HFF-Myc (cell line): ENCODE measurements at regions not wholly inside any gene's neighbourhood (a gene's known extent, or its start where the extent isn't known, plus 50 kb on each side); places are given as distances from the start of the nearest gene placed in this dataset.

ENCODE experiments used
- DNase-seq: peaks from one replicate; pipeline ENCODE4 v3.0.0-alpha.2; 2011; ENCODE audit warnings: low read depth; ENCODE audit errors: extremely low read depth
- H3K4me3 ChIP-seq: replicated peaks from 2 replicates; pipeline ENCODE4 v1.5.1; 2011; ENCODE audit warnings: low read depth, mild to moderate bottlenecking, control low read depth, low read length
- CTCF ChIP-seq: IDR thresholded peaks from 2 replicates; pipeline ENCODE4 v1.5.1; 2012; ENCODE audit warnings: mild to moderate bottlenecking, low read depth, low read length, control low read depth; ENCODE audit errors: missing control alignments

GRCh38 chr4:151459375-151459774 is 50.4 kb downstream of the FHIP1A start:
- DNase-seq = no peak
- H3K4me3 ChIP-seq = no peak overlapping the region
- no peak for TF ChIP-seq CTCF

- H3K4me3 ChIP-seq = no peak overlapping the region
- no peak for DNase-seq
- no peak for TF ChIP-seq CTCF
Observed at GRCh38 chr4:151460434-151460833, 51.5 kb downstream of the FHIP1A start.

- no peak for DNase-seq
- no peak for TF ChIP-seq CTCF
- H3K4me3 ChIP-seq = no peak overlapping the region
Observed at GRCh38 chr4:151462554-151462953, 53.6 kb downstream of the FHIP1A start.

GRCh38 chr4:151468715-151469696 is 60.0 kb downstream of the FHIP1A start:
- no peak for TF ChIP-seq CTCF
- DNase-seq = no peak

GRCh38 chr4:151469970-151470369 is 61.0 kb downstream of the FHIP1A start:
- no peak for DNase-seq

More at GRCh38 chr4:151468715-151469696, 60.0 kb downstream of the FHIP1A start:
- H3K4me3 ChIP-seq = no peak overlapping the region

GRCh38 chr4:151471728-151472127 is 62.8 kb downstream of the FHIP1A start:
- H3K4me3 ChIP-seq = no peak overlapping the region
- TF ChIP-seq CTCF = no peak
- DNase-seq = no peak

More at GRCh38 chr4:151469970-151470369, 61.0 kb downstream of the FHIP1A start:
- H3K4me3 ChIP-seq = no peak overlapping the region
- no peak for TF ChIP-seq CTCF
